Endometrium (tissue), 2 donors: ENCODE measurements at regions not wholly inside any gene's neighbourhood (a gene's known extent, or its start where the extent isn't known, plus 50 kb on each side); places are given as distances from the start of the nearest gene placed in this dataset.

Source experiments
- FAIRE-seq: peaks from 2 replicates; lab custom pipeline; 2012; peaks lifted over from hg19 to GRCh38; lab: Jason Lieb, UNC
- donor health status: control.
- donor health status: control.

GRCh38 chr6:114785235-114786127 is 442.7 kb upstream of the HS3ST5 start:
- no peak for FAIRE-seq

GRCh38 chr6:114783783-114784182 is 441.0 kb upstream of the HS3ST5 start:
- FAIRE-seq, result no peak

GRCh38 chr6:114783083-114783482 is 440.3 kb upstream of the HS3ST5 start:
- FAIRE-seq, result no peak

DNA sequence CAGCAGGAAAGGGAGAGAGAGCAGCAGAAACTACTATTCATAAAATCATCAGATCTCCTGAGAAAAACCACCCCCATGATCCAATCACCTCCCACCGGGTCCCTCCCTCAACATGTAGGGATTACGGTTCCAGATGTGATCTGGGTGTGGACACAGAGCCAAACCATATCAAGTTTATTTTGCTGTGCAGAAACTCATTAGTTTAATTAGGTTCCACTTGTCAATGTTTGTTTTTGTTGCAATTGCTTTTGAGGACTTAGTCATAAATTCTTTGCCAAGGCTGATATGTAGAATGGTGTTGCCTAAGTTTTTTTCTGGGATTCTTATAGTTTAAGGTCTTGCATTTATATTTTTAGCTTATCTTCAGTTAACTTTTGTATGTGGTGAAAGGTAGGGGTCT is 422.0 kb upstream of the HS3ST5 start:
- no peak for FAIRE-seq

- FAIRE-seq, result no peak
Measured at GRCh38 chr6:114762145-114762544, 419.3 kb upstream of the HS3ST5 start.

GRCh38 chr6:114747995-114748625 is 405.3 kb upstream of the HS3ST5 start:
- peak; percentile 83 for FAIRE-seq

- no peak for FAIRE-seq
Measured at GRCh38 chr6:114740547-114740946, 397.7 kb upstream of the HS3ST5 start.

GRCh38 chr6:114739656-114740055 is 396.8 kb upstream of the HS3ST5 start:
- no peak for FAIRE-seq

- FAIRE-seq, result no peak
Measured at GRCh38 chr6:114735025-114735735, 392.4 kb upstream of the HS3ST5 start.

DNA sequence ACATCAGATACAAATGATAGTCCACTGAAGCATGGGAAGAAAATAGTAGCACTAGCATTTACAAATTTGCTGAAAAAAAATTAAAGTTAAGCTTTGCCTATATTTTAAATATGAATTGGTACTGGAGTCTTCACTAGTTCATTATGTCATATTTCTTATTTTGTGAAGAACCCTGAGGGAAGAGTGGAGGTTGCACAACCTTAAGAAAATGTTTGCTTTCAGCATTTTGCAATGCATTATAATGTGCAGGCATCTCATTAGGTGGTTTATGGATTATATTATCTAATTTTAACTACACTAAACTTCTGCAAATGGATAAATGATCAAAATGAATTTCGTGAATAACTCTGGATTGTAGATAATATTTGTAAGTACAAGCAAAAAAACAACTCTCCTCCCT is 390.8 kb upstream of the HS3ST5 start:
- no peak for FAIRE-seq

GRCh38 chr6:114718716-114719270 is 376.0 kb upstream of the HS3ST5 start:
- no peak for FAIRE-seq

- FAIRE-seq, result no peak
Measured at GRCh38 chr6:114718186-114718585, 375.4 kb upstream of the HS3ST5 start.

- FAIRE-seq, result no peak
Measured at GRCh38 chr6:114714836-114715507, 372.1 kb upstream of the HS3ST5 start.

DNA sequence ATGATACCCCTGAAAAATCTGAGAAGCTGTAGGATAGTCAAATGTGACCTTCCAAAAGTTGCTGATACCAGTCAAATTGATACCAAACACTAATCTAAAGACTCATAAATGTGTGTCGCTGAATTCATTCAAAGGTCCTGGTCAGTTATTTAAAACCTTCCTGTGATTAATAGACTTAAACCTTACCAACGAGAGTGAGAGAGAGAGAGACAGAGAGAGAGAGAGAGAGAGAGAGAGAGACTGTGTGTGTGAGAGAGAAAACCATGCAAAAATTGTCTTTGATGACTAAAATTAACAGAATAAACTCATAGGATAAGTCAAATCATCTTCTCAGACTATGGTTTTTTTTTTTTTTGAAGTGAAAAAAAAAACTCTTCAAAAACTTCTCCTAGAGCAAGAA is 370.9 kb upstream of the HS3ST5 start:
- no peak for FAIRE-seq

DNA sequence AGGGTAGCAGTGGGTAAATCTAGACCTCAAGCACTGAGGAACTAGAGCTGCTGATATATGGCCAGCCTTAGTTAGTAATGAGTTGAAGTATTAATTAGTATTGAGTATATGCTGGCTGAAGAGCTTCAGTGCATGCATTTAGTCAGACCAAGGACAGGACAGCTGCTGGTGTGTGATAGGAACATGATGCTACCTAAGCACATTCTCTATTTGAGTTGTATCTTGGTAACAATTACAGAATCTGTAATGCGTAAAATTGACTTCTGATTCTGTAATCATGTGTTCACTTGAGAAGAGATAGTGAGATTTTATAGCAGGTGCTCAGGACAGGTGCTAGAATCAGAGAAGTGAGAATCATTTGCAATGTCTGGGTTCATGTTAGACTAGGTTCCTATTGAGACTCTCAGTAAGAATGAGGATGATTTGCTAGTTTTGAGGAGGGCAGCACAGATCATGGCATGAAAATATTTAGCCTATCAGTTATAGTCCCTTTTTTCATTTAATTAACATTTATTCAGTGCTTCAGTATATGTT is 369.4 kb upstream of the HS3ST5 start:
- no peak for FAIRE-seq

DNA sequence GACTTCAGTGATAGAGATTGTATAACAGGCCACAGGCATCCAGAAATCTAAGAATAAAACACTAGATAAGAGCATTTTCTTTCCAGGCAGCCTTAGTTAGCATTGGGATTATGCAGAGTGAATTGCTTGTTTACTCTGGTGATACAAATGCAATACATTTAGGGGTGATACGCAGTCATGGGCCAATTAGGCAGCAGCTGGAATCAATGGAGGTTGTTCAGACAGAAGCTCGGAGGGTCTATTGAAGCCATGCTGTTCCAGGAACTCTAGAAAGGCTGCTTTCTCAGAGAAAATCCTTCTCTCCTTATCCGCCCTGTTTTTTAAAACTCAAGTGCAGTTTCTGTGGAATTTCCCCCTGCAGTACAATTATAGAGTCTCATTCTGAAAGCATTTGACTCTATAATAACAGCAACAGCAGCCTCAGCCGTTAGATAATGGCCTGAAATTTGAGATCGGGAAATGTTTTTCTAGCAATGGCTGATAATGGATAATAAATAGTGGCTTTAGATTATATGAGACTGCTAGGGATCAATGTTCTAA is 364.3 kb upstream of the HS3ST5 start:
- no peak for FAIRE-seq

DNA sequence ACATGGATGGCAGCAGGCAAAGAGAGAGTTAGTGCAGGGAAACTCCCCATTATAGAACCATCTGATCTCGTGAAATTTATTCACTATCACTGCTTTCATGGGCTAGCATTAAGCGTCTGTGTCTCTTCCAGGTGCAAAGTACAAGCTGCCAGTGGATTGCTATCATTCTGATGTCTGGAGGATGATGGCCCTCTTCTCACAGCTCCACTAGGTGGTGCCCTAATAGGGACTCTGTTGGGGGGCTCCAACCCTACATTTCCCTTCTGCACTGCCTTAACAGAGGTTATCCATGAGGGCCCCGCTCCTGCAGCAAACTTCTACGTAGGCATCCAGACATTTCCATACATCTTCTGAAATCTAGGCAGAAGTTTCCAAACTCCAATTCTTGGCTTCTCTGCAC is 347.8 kb upstream of the HS3ST5 start:
- no peak for FAIRE-seq

- FAIRE-seq, result no peak
Measured at GRCh38 chr6:114659513-114659912, 316.7 kb upstream of the HS3ST5 start.

DNA sequence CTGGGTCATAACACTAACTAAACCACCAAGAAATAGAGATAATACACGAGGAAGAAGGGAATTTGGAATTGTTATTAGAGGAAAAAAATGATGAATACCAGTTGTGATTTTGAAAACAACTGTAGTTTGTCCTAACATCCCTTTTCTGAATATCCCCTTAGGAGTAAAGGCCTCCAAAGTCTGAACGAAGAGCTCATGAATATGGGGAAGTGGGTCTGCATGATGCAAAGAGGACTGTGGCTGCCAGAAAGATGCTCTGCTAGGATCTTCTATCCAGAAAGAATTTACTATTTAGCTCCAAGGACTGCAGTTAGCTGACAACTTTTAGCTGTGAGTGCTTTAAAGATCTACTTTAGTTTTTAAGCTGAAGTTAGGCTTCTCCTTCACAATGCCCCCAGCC is 308.8 kb upstream of the HS3ST5 start:
- no peak for FAIRE-seq

GRCh38 chr6:114650891-114651290 is 308.1 kb upstream of the HS3ST5 start:
- peak; percentile 79 for FAIRE-seq

- FAIRE-seq, result no peak
Measured at GRCh38 chr6:114649298-114649697, 306.5 kb upstream of the HS3ST5 start.

DNA sequence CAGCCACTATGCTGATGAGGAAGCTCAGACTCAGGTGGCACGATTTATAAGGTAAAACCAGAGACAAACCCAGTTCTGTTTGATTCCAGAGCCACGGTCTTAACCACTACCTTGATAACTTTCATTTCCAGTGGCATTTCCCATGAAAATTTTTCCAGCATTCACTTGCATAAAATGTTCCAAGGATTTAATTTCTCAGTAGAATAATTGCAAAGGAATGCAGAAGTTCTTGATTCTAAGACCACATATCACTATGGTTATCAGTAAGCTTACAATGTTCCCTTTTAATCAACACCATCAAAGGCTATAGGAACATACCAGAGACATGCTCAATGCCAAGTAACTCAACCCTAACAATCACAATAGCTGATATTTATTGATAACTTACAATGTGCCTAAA is 306.0 kb upstream of the HS3ST5 start:
- no peak for FAIRE-seq
